ENCODE measurements at regions not wholly inside any gene's neighbourhood (a gene's known extent, or its start where the extent isn't known, plus 50 kb on each side); places are given as distances from the start of the nearest gene placed in this dataset.

DNA sequence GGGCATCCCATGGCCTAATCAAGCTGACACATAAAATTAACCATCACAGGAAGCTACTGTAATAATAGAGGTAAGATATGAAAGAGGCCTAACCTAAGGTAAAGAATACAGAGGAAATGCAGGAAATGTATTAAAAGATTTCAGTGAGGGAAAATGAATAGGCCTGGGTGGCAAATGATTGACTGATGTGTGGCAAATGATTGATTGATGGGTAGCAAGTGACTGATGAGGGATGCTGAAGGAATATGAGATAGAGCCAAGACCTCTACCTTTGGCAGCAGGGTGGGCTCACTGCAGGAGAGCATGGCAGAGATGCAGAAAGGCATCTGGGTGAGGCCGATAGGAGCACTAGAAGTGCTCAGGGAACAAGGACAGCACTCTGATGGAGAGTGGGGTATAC, 172.9 kb downstream of the KCTD12 start:
- H2BK12ac ChIP-seq (ENCODE audit: insufficient read length, low read depth, low read length): no peak overlapping the region
- no CpG with 5 or more reads among the region's 1 CpG for WGBS (ENCODE audit: extremely low coverage, insufficient read length, low lambda C conversion rate)
- Mint-ChIP-seq H3K4me3 (no peak overlapping the region), H3K4me1 (peaks cover 13% of the 10 kb centered on the region in 2 experiments), H3K36me3 (ENCODE audit: insufficient read depth in 1 of 3, low read depth in 3 of 3) (no peaks in the 10 kb centered on the region), H3K9me3 (no peaks in the 10 kb centered on the region; a peak in 1 of 5 replicates), H3K27me3 (ENCODE audit: low read depth) (no peaks in the 10 kb centered on the region), H3K27ac (no peak overlapping the region)
- no peak overlapping the region for H4K8ac ChIP-seq (replicated peaks; ENCODE audit: insufficient read length, low read depth, low read length)
- no peak overlapping the region for H2AK5ac ChIP-seq (ENCODE audit: insufficient read length, low read length)
- H3K79me1 ChIP-seq (ENCODE audit: insufficient read depth, low read depth, low read length, poor library complexity, severe bottlenecking): no peaks in the 10 kb centered on the region
- no peak for DNase-seq
- H3K23ac ChIP-seq (ENCODE audit: insufficient read length, low read depth, low read length): no peak overlapping the region
- H3K9ac ChIP-seq (ENCODE audit: extremely low read depth, insufficient read length, low read length): no peak overlapping the region
- no peak overlapping the region for H2BK120ac ChIP-seq (ENCODE audit: low read depth, low read length, poor library complexity, severe bottlenecking)
- H2BK20ac ChIP-seq (ENCODE audit: low read depth, low read length, poor library complexity, severe bottlenecking): no peak overlapping the region
- H3K14ac ChIP-seq (ENCODE audit: insufficient read depth, low read length): no peak overlapping the region
- no peaks in the 10 kb centered on the region for H3K27me3 ChIP-seq (ENCODE audit: insufficient read depth, low read length)
- H3K4me2 ChIP-seq (ENCODE audit: insufficient read depth, insufficient read length, low read length): no peak overlapping the region
- no peak overlapping the region for H3K27ac ChIP-seq (ENCODE audit: insufficient read length, low read depth, low read length)
- H4K20me1 ChIP-seq (ENCODE audit: control insufficient read depth, insufficient read depth, insufficient read length): no peaks in the 10 kb centered on the region
- H3K23me2 ChIP-seq (ENCODE audit: insufficient read length, low read depth, low read length, poor library complexity, severe bottlenecking): no peaks in the 10 kb centered on the region
- no peak for TF ChIP-seq CTCF (conservative IDR thresholded peaks at IDR 0.05)
- no peak overlapping the region for H2BK5ac ChIP-seq (ENCODE audit: insufficient read length, low read length)
- H4K91ac ChIP-seq (ENCODE audit: insufficient read length, low read depth, low read length): no peak overlapping the region
- H3K79me2 ChIP-seq (ENCODE audit: insufficient read depth, low read length): no peaks in the 10 kb centered on the region
- H2BK15ac ChIP-seq (ENCODE audit: low read depth, low read length): no peak overlapping the region
- H3K4me1 ChIP-seq (ENCODE audit: insufficient read depth, low read length): no peaks in the 10 kb centered on the region
- H2AFZ ChIP-seq (ENCODE audit: low read length): no peak overlapping the region
- H3K4ac ChIP-seq (ENCODE audit: low read depth, low read length): no peak overlapping the region
- no peak overlapping the region for H3T11ph ChIP-seq (ENCODE audit: low read length)
- no peaks in the 10 kb centered on the region for H3K9me3 ChIP-seq (ENCODE audit: control insufficient read depth, low read depth, low read length)
- no peak overlapping the region for H3K56ac ChIP-seq (ENCODE audit: insufficient read length, low read depth, low read length)
- H3K18ac ChIP-seq (ENCODE audit: insufficient read length, low read depth, low read length): no peak overlapping the region
- no peak overlapping the region for H4K5ac ChIP-seq (ENCODE audit: insufficient read length, low read depth, low read length)
